ENCODE measurements at regions not wholly inside any gene's neighbourhood (a gene's known extent, or its start where the extent isn't known, plus 50 kb on each side); places are given as distances from the start of the nearest gene placed in this dataset.

GRCh38 chr16:73536931-73537330 lies 489.0 kb upstream of the ZFHX3 start:
- POLR2A ChIA-PET (ENCODE audit: partially characterized antibody), result interaction anchor here (1.1 kb wide), 1 partner anchor 58 kb away, joined by 3 read pairs; no protein-coding TSS in a partner anchor
- CTCF ChIA-PET (ENCODE audit: partially characterized antibody), result no interaction called here
- H2BK5ac ChIP-seq (ENCODE audit: low read depth, low read length), result no peak overlapping the region

More at GRCh38 chr16:73536931-73537330, 489.0 kb upstream of the ZFHX3 start:
- Histone ChIP-seq H2BK15ac (ENCODE audit: low read length) (no peak overlapping the region), H3K79me2 (ENCODE audit: control insufficient read depth in 1 of 2, insufficient read depth in 2 of 2, low read length in 2 of 2) (no peaks in the 10 kb centered on the region), H4K8ac (ENCODE audit: extremely low read depth, insufficient read depth, low read length) (no peak overlapping the region), H3K56ac (replicated peaks; ENCODE audit: insufficient read length, low read depth, low read length) (no peak overlapping the region), H3K4ac (replicated peaks; ENCODE audit: insufficient read length, low read depth, low read length) (no peak overlapping the region), H4K91ac (replicated peaks; ENCODE audit: insufficient read length, low read length) (no peak overlapping the region), H4K20me1 (replicated peaks in 1 of 2; ENCODE audit: control insufficient read depth in 1 of 2, insufficient read depth in 2 of 2, low read length in 2 of 2) (no peaks in the 10 kb centered on the region), H2AFZ (ENCODE audit: low read length) (no peak overlapping the region), H3K79me1 (ENCODE audit: low read depth, low read length) (no peaks in the 10 kb centered on the region), H3K27ac (ENCODE audit: low read depth, low read length) (no peak overlapping the region), H3K27me3 (replicated peaks in 1 of 4; ENCODE audit: control insufficient read depth in 3 of 4, extremely low read depth in 1 of 4, insufficient read depth in 3 of 4, low read length in 3 of 4) (no peaks in the 10 kb centered on the region), H3K14ac (ENCODE audit: insufficient read length) (no peak overlapping the region), H3K4me3 (ENCODE audit: extremely low read depth in 1 of 4, insufficient read depth in 2 of 4, low read depth in 3 of 4, low read length in 4 of 4) (no peak overlapping the region), H3K4me1 (replicated peaks in 1 of 4; ENCODE audit: control insufficient read depth in 3 of 4, insufficient read depth in 4 of 4, low read length in 3 of 4) (no peaks in the 10 kb centered on the region), H3K23me2 (ENCODE audit: low read depth, low read length) (no peaks in the 10 kb centered on the region), H3K18ac (ENCODE audit: extremely low read depth, low read length) (no peak overlapping the region), H4K5ac (ENCODE audit: insufficient read length, low read depth, low read length) (no peak overlapping the region), H2BK120ac (replicated peaks; ENCODE audit: low read depth, low read length) (no peak overlapping the region), H3K9me3 (ENCODE audit: insufficient read depth in 2 of 2, low read depth in 1 of 2, low read length in 1 of 2) (no peaks in the 10 kb centered on the region), H2BK20ac (ENCODE audit: low read length) (no peak overlapping the region), H3K4me2 (ENCODE audit: insufficient read depth in 1 of 2, low read depth in 2 of 2, low read length in 2 of 2) (no peak overlapping the region), H2AK5ac (ENCODE audit: low read depth, low read length) (no peak overlapping the region), H2BK12ac (ENCODE audit: low read depth, low read length) (no peak overlapping the region), H3K23ac (ENCODE audit: insufficient read length) (no peak overlapping the region), H3K36me3 (ENCODE audit: control insufficient read depth in 2 of 4, insufficient read depth in 4 of 4, low read length in 3 of 4) (no peaks in the 10 kb centered on the region), H3K9ac (replicated peaks in 1 of 4; ENCODE audit: extremely low read depth in 1 of 4, low read depth in 3 of 4, low read length in 3 of 4) (no peak overlapping the region)
- FAIRE-seq, result no peak
- TF ChIP-seq MAX (IDR thresholded peaks at IDR 0.05), result no peak
- DNase-seq (ENCODE audit: low read depth in 1 of 2, low spot score in 2 of 2), result no peak
- 88% methylated on average over 3 of the region's 3 CpGs; no CpG with 5 or more reads in 1 of the 2 experiments for WGBS, 2 experiments (ENCODE audit: extremely low coverage in 1 of 2, insufficient coverage in 1 of 2, insufficient read length in 1 of 2, insufficient replicate concordance in 2 of 2, low coverage in 1 of 2, low lambda C conversion rate in 2 of 2, missing lambda C conversion rate in 1 of 2)

Data from H1 (cell line).